Lower lobe of right lung (tissue), 2 donors: ENCODE measurements at regions not wholly inside any gene's neighbourhood (a gene's known extent, or its start where the extent isn't known, plus 50 kb on each side); places are given as distances from the start of the nearest gene placed in this dataset.

Experiments
- ATAC-seq, 2 donors: fragments of 200-7000 bp; cut with Tn5 transposase; one replicate each; pipeline ENCODE4 v1.9.1; 2020 to 2022; ENCODE audit warnings: mild to moderate bottlenecking in 2 of 2, moderate library complexity in 2 of 2
- DNase-seq: peaks from one replicate; pipeline ENCODE4 v3.0.0-alpha.2; 2020
- H3K27ac ChIP-seq: fragments of 200-600 bp; one replicate; pipeline ENCODE4 v1.8.0; 2022
- H3K27me3 ChIP-seq: fragments of 200-600 bp; one replicate; pipeline ENCODE4 v1.8.0; 2022; ENCODE audit warnings: low read depth
- H3K36me3 ChIP-seq: fragments of 200-600 bp; one replicate; pipeline ENCODE4 v1.8.0; 2022; ENCODE audit warnings: mild to moderate bottlenecking
- H3K4me1 ChIP-seq: fragments of 200-600 bp; one replicate; pipeline ENCODE4 v1.8.0; 2022
- H3K4me3 ChIP-seq: fragments of 200-600 bp; one replicate; pipeline ENCODE4 v1.8.0; 2022; ENCODE audit warnings: mild to moderate bottlenecking
- H3K9me3 ChIP-seq: fragments of 200-600 bp; one replicate; pipeline ENCODE4 v1.8.0; 2022
- intact Hi-C: fragments of 100-400 bp; cut with DNase I; formaldehyde crosslinking; loops from one replicate; pipeline ENCODE4 v1.11.0; 2022
- TF ChIP-seq, protein P1 (sequence below): fragments of 200-600 bp; IDR thresholded peaks from one replicate; pipeline ENCODE4 v1.8.0; 2022; ENCODE audit warnings: antibody characterized with exemption, mild to moderate bottlenecking
- donor health status: DM: no; HTN: yes; CAD: no; lungs with severe emphysema.

DNA sequence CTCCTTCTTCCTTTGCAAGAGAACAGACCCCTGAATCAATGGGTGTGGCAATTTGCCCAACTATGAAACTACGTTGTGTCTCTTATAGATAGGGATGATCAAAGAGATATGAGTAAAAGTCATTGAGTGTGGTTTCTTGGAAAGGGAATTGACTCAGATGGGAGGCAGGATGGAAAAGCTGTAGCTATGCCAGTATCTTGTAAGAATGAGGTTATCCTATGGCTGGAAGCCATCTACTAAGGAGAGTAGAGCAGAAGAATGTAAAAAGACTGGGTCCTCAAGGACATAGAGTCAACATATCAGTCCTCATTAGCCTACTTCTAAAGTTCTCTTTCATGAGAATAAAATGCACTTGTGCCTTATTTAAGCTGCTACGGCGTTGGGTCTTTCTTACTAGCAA lies 78.9 kb upstream of the POU2AF2 start:
- ATAC-seq: peak; percentile 55 to 76
- intact Hi-C loops: no loop called here
- H3K4me1 ChIP-seq: no peaks in the 10 kb centered on the region
- H3K4me3 ChIP-seq: no peak overlapping the region
- TF ChIP-seq, protein P1, sequence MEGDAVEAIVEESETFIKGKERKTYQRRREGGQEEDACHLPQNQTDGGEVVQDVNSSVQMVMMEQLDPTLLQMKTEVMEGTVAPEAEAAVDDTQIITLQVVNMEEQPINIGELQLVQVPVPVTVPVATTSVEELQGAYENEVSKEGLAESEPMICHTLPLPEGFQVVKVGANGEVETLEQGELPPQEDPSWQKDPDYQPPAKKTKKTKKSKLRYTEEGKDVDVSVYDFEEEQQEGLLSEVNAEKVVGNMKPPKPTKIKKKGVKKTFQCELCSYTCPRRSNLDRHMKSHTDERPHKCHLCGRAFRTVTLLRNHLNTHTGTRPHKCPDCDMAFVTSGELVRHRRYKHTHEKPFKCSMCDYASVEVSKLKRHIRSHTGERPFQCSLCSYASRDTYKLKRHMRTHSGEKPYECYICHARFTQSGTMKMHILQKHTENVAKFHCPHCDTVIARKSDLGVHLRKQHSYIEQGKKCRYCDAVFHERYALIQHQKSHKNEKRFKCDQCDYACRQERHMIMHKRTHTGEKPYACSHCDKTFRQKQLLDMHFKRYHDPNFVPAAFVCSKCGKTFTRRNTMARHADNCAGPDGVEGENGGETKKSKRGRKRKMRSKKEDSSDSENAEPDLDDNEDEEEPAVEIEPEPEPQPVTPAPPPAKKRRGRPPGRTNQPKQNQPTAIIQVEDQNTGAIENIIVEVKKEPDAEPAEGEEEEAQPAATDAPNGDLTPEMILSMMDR: no peak
- H3K27me3 ChIP-seq: no peaks in the 10 kb centered on the region
- no peaks in the 10 kb centered on the region for H3K9me3 ChIP-seq
- H3K27ac ChIP-seq: no peak overlapping the region
- DNase-seq: no peak
- no peaks in the 10 kb centered on the region for H3K36me3 ChIP-seq

DNA sequence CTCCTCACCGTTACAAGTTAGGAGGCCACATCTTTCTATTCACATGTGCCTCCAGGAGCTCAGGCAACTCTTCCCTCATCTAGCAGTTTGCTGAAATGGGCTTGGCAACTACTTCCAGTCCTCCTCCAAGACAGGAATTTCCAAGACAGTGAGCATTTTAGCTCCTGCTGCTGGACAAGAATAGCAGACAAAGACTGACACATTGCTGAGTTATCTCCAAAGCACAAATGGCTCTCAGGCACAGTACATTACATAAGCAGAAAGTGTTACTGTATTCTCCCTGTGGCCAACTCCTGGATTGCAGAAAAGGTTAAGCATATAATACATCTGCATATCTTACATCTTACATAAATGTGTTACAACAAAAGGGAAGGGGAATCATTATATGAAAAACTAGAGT lies 83.2 kb upstream of the POU2AF2 start:
- H3K27me3 ChIP-seq: no peaks in the 10 kb centered on the region

DNA sequence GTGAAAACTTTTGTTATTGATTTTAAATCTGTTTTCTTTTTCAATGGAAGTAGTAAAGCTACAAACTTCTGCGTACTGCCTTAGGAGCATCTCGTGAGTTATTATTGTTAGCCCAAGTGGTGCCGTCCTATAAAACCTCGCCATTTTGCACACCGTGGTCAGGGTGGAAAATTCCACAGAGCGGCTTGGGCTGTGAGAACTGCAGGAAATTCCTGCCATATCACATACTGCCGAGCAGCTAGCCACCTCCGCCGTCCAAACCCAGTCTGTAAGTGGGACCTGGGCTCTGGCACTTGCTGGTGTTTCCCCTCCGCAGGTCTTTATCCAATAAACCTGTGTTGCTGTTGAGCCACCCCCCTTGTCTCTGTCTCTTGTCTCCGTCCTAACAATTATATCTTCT lies 88.0 kb upstream of the POU2AF2 start:
- intact Hi-C loops: no loop called here
- ATAC-seq: no peak
- no peak overlapping the region for H3K4me3 ChIP-seq
- H3K27me3 ChIP-seq: no peaks in the 10 kb centered on the region
- H3K36me3 ChIP-seq: no peaks in the 10 kb centered on the region
- TF ChIP-seq, protein P1: no peak
- no peak for DNase-seq
- H3K27ac ChIP-seq: no peak overlapping the region
- no peaks in the 10 kb centered on the region for H3K4me1 ChIP-seq
- H3K9me3 ChIP-seq: no peaks in the 10 kb centered on the region

More for the DNA sequence above, 83.2 kb upstream of the POU2AF2 start:
- TF ChIP-seq, protein P1: no peak
- Histone ChIP-seq H3K27ac (no peak overlapping the region), H3K9me3 (no peaks in the 10 kb centered on the region), H3K36me3 (no peaks in the 10 kb centered on the region), H3K4me1 (no peaks in the 10 kb centered on the region), H3K4me3 (no peak overlapping the region)
- DNase-seq: no peak
- ATAC-seq: no peak
- intact Hi-C loops: no loop called here

DNA sequence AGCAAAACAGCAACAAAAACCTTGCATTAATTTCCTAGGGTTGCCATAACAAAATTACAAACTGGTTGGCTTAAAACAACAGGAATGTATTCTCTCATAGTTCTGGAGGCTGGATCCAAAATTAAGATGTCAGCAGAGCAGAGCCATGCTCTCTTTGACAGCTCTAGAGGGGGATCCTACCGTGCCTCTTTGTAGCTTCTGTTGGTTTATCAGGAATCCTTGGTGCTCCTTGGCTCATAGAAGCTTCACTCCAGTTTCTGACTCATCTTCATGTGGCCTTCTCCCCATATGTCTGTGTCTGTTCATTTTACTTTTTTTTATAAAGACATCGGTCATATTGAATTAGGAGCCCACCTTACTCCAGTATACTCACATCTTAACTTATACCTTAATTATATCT lies 90.5 kb upstream of the POU2AF2 start:
- H3K27ac ChIP-seq: no peak overlapping the region
- intact Hi-C loops: no loop called here
- H3K9me3 ChIP-seq: no peaks in the 10 kb centered on the region
- no peaks in the 10 kb centered on the region for H3K27me3 ChIP-seq
- H3K4me1 ChIP-seq: no peaks in the 10 kb centered on the region
- no peaks in the 10 kb centered on the region for H3K36me3 ChIP-seq
- ATAC-seq: no peak
- TF ChIP-seq, protein P1: no peak
- no peak for DNase-seq
- H3K4me3 ChIP-seq: no peak overlapping the region

DNA sequence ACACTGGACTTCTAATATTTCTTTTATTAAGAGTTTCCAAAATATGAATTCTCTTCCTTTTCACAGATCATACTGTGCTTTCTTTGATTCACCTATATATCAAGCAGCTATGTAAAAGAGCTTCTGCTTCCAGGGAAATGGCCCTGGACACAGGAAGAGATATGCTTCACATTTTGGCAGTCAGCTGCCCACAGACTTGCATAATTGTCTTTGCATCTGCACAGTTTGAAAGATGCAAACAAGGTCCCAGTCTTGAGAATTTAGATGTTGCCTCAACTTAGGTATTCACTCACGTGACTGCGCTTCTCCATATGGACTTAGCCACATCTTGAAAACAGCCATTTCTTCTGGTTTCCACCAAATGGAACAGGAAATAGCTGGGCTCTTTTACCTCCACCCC lies 92.3 kb upstream of the POU2AF2 start:
- Histone ChIP-seq H3K4me3 (no peak overlapping the region), H3K27me3 (no peaks in the 10 kb centered on the region), H3K4me1 (peaks cover 2% of the 10 kb centered on the region), H3K36me3 (no peaks in the 10 kb centered on the region), H3K27ac (no peak overlapping the region), H3K9me3 (no peaks in the 10 kb centered on the region)
- intact Hi-C loops: no loop called here
- ATAC-seq: no peak
- TF ChIP-seq, protein P1: no peak
- DNase-seq: no peak

DNA sequence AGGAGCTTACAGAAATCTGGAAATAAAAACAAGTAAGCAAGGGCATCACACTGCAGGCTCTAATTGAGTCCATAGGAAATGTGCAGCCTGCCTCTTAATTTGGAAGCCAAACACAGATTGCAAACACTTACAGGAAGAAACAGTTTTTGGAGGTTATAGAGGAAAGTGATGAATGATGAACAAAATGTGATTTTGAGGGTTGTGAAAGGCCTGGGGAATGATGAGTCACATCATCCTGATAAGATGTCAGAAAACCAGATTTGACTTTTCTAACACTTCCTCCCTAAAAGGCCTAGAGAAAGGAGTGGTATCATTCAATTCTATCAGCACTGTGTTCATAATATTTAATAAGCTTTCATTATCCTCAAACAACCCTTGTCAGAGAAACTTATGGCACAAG lies 96.6 kb upstream of the POU2AF2 start:
- Histone ChIP-seq H3K27ac (no peak overlapping the region), H3K27me3 (no peaks in the 10 kb centered on the region), H3K36me3 (no peaks in the 10 kb centered on the region), H3K9me3 (no peaks in the 10 kb centered on the region), H3K4me1 (peaks cover 3% of the 10 kb centered on the region), H3K4me3 (no peak overlapping the region)
- no peak for ATAC-seq
- intact Hi-C loops: no loop called here
- TF ChIP-seq, protein P1: no peak
- no peak for DNase-seq
